ENCODE measurements at regions not wholly inside any gene's neighbourhood (a gene's known extent, or its start where the extent isn't known, plus 50 kb on each side); places are given as distances from the start of the nearest gene placed in this dataset.

DNA sequence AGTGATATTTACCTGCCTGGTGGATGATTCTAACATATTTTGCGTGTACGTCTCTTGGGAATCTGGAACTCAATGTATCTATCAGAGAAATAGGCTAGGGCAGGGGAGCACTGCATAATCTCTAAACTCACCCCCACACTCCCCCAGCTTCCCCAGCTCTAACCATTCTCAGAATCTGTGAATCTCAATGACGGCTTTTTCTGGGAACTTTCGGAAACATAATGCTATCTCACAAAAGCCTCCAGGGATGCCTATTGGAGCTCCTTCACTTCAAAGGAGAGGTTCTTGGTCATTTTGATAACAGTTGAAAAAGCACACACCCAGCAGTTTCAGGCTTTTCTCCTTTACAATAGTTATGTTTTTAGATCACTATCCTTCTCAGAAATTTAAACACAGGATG is 113.8 kb upstream of the MAGI3 start:
- TF ChIP-seq, protein P1, sequence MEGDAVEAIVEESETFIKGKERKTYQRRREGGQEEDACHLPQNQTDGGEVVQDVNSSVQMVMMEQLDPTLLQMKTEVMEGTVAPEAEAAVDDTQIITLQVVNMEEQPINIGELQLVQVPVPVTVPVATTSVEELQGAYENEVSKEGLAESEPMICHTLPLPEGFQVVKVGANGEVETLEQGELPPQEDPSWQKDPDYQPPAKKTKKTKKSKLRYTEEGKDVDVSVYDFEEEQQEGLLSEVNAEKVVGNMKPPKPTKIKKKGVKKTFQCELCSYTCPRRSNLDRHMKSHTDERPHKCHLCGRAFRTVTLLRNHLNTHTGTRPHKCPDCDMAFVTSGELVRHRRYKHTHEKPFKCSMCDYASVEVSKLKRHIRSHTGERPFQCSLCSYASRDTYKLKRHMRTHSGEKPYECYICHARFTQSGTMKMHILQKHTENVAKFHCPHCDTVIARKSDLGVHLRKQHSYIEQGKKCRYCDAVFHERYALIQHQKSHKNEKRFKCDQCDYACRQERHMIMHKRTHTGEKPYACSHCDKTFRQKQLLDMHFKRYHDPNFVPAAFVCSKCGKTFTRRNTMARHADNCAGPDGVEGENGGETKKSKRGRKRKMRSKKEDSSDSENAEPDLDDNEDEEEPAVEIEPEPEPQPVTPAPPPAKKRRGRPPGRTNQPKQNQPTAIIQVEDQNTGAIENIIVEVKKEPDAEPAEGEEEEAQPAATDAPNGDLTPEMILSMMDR (IDR thresholded peaks at IDR 0.05; ENCODE audit: unreplicated experiment), result no peak
- Mint-ChIP-seq H3K9me3 (ENCODE audit: low read depth, unreplicated experiment) (no peaks in the 10 kb centered on the region), H3K4me3 (ENCODE audit: low read depth, unreplicated experiment) (no peak overlapping the region), H3K36me3 (ENCODE audit: insufficient read depth, unreplicated experiment) (no peaks in the 10 kb centered on the region), H3K27ac (ENCODE audit: unreplicated experiment) (no peak overlapping the region), H3K4me1 (ENCODE audit: low read depth, unreplicated experiment) (no peaks in the 10 kb centered on the region), H3K27me3 (ENCODE audit: unreplicated experiment) (no peaks in the 10 kb centered on the region)
- intact Hi-C loops (cut with micrococcal nuclease; ENCODE audit: unreplicated experiment), result no loop called here
- BruUV-seq (replicated peaks), result no TSS peak
- DNase-seq, result no peak
- CTCF ChIA-PET, result no interaction called here

DNA sequence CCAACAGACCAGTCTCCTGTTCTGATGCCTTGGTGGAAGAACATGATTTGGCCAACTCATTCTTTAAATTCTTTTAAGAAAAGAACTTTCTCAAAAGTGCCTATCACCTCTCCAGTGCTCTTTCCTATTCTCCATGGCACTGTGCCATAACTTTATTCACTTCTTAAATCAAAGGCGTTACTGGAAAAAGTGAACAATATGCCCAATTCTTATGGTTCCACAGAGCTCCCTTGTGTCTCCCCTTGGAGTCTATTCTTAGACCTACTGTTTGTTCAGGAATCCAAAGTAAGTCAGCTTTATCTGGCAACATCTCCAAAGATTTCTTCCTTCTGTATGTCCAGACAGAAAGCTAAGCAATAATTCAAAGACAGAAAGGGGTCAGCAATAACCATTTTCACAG is 111.9 kb upstream of the MAGI3 start:
- no peaks in the 10 kb centered on the region for H3K4me1 Mint-ChIP-seq (ENCODE audit: low read depth, unreplicated experiment)
- H3K4me3 Mint-ChIP-seq (ENCODE audit: low read depth, unreplicated experiment), result no peak overlapping the region
- no peak for DNase-seq
- no peaks in the 10 kb centered on the region for H3K27me3 Mint-ChIP-seq (ENCODE audit: unreplicated experiment)
- no TSS peak for BruUV-seq (replicated peaks)
- TF ChIP-seq, protein P1 (IDR thresholded peaks at IDR 0.05; ENCODE audit: unreplicated experiment), result no peak
- intact Hi-C loops (cut with micrococcal nuclease; ENCODE audit: unreplicated experiment), result no loop called here
- H3K27ac Mint-ChIP-seq (ENCODE audit: unreplicated experiment), result no peak overlapping the region
- CTCF ChIA-PET, result interaction anchor here (0.7 kb wide), 1 partner anchor 75 kb away, joined by 6 read pairs; no protein-coding TSS in a partner anchor
- H3K9me3 Mint-ChIP-seq (ENCODE audit: low read depth, unreplicated experiment), result no peaks in the 10 kb centered on the region
- no peaks in the 10 kb centered on the region for H3K36me3 Mint-ChIP-seq (ENCODE audit: insufficient read depth, unreplicated experiment)

DNA sequence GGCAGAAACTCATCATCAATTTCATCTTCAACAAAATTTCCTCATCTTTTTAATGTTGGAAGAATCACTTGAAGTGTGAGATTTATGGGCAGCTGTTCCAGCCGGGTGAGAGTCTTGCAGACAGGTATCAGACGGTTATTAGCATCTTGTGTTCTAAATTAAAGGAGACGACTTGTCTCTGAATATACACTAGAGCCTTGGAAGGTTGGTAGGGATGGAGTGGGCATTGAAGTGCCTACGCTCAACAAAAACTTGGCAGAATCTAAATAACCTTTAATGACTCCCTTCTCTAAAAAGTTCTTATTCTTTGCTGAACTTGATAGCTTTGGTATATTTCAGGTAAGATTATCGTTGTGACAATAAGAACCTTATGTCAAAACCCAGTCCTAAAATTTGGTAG is 111.5 kb upstream of the MAGI3 start:
- CTCF ChIA-PET, result no interaction called here
- no TSS peak for BruUV-seq (replicated peaks)
- no peaks in the 10 kb centered on the region for H3K36me3 Mint-ChIP-seq (ENCODE audit: insufficient read depth, unreplicated experiment)
- H3K9me3 Mint-ChIP-seq (ENCODE audit: low read depth, unreplicated experiment), result no peaks in the 10 kb centered on the region
- TF ChIP-seq, protein P1 (IDR thresholded peaks at IDR 0.05; ENCODE audit: unreplicated experiment), result no peak
- H3K4me1 Mint-ChIP-seq (ENCODE audit: low read depth, unreplicated experiment), result no peaks in the 10 kb centered on the region
- DNase-seq, result no peak
- no peak overlapping the region for H3K27ac Mint-ChIP-seq (ENCODE audit: unreplicated experiment)
- intact Hi-C loops (cut with micrococcal nuclease; ENCODE audit: unreplicated experiment), result no loop called here
- no peak overlapping the region for H3K4me3 Mint-ChIP-seq (ENCODE audit: low read depth, unreplicated experiment)
- H3K27me3 Mint-ChIP-seq (ENCODE audit: unreplicated experiment), result no peaks in the 10 kb centered on the region

DNA sequence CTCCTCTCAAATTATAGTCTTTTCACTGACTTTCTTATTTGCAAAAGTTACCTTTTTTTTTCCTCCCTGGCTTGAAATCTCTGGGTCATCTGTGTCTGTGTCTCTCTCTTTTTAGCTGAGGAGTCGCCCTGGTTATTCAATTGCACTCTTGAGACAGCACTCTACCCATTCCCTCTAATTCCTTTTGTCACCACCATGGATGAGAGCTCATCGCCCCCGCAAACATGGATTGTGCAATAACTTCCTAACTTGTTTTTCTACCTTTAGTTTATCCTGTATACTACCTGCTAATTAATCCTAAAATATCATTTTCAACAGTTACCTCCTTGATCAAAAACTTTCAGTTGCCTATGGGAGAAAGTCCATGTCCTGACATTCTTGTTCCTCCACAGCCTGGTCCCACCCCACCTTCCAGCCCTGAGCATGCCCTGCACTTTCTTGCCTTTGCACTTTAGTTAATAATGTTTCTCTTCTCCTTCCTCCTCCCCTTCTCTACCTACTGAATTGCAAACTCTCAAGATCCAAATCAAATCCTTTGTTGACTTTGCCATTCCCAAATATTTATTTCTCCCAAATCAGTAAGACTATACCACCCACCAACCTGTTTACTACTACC is 110.4 kb upstream of the MAGI3 start:
- Mint-ChIP-seq H3K4me1 (ENCODE audit: low read depth, unreplicated experiment) (no peaks in the 10 kb centered on the region), H3K9me3 (ENCODE audit: low read depth, unreplicated experiment) (no peaks in the 10 kb centered on the region), H3K27me3 (ENCODE audit: unreplicated experiment) (no peaks in the 10 kb centered on the region), H3K27ac (ENCODE audit: unreplicated experiment) (no peak overlapping the region), H3K4me3 (ENCODE audit: low read depth, unreplicated experiment) (no peak overlapping the region), H3K36me3 (ENCODE audit: insufficient read depth, unreplicated experiment) (no peaks in the 10 kb centered on the region)
- CTCF ChIA-PET, result no interaction called here
- intact Hi-C loops (cut with micrococcal nuclease; ENCODE audit: unreplicated experiment), result no loop called here
- no TSS peak for BruUV-seq (replicated peaks)
- no peak for DNase-seq
- TF ChIP-seq, protein P1 (IDR thresholded peaks at IDR 0.05; ENCODE audit: unreplicated experiment), result no peak

All from Calu3 (cell line).